ENCODE measurements at regions not wholly inside any gene's neighbourhood (a gene's known extent, or its start where the extent isn't known, plus 50 kb on each side); places are given as distances from the start of the nearest gene placed in this dataset.
"Not testable (repeated sequence)": the region's sequence is repeated elsewhere in the genome, so short reads cannot be mapped to it uniquely, and the experiment has no call there.

DNA sequence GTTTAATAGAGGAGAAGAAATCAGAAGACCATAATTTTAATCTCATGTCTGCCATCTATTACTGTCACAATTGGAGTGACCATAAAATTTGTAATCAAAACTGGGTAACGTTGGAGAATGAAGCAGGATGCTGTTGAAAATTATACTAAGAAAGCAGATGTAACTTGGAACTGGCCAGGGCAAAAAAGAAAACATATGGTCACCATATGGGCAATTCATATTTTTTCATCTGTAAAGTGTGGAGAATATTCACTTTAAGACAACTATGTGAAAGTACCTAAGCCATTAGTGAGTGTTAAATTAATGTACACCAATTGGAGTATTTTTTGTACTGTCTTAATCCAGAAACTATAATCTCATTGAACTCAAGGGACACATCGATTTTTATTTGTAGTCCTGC lies 1008.0 kb downstream of the GLUD2 start:
- no peak for DNase-seq (ENCODE audit: low spot score)

- DNase-seq (ENCODE audit: low spot score), result no peak
Observed at GRCh38 chrX:122055979-122056715, 1008.7 kb downstream of the GLUD2 start.

GRCh38 chrX:122076241-122076640 lies 1028.8 kb downstream of the GLUD2 start:
- no peak for DNase-seq (ENCODE audit: low spot score)

DNA sequence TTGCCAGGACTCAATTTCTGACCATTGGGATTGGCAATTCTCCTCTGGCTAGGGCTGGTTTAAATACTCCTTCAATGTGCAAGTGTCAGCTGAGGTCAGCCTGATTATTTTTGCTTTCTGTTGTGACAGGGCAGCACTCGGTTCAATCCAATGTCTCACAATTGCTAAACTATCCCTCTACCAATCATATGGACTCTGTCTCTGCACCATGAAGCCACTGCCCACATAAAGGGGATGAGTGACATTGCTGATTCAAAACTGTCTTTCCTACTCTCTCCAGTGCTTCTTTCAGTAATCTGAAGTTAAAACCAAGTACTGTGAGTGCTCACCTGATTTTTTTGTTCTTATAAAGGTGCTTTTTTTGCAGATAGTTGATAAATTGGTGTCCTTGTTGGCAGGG lies 1030.7 kb downstream of the GLUD2 start:
- DNase-seq (ENCODE audit: low spot score), result no peak

DNA sequence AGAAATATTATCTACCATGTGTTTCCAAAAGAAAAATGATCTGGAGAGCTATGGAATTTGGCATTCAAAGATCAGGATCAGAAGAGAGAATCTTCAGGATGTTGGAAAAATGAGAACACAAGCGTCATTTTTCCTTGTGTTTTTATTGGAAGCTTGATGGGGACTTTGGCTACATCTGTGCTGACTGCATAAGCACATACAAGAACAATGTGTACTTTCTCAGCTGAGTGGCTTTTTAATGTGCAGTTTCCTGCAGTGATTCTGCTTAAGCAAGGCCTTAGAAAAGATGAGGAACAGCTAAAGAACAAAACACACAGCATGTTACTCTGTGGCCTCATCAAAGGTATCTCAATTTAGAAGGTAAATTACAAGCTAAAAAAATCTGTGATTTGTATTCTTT lies 1039.9 kb downstream of the GLUD2 start:
- DNase-seq (ENCODE audit: low spot score), result no peak

DNA sequence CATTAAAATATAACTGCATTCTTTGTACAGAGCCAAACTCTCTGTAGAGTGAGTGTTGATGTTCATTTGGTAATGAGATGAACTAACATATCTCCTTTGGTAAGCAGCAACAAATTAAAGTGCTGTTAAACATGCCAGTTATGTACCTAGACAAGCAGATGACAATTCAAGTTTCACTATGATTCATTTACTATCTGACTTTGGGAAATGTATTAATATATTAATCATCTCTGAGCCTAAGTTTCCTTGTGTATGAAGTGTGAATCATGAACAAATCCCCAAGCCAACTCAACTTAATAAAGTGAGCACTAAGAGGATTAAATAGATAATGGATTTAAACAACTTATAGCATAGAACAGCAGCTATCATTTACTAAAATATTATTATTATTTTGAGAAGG lies 1044.2 kb downstream of the GLUD2 start:
- no peak for DNase-seq (ENCODE audit: low spot score)

DNA sequence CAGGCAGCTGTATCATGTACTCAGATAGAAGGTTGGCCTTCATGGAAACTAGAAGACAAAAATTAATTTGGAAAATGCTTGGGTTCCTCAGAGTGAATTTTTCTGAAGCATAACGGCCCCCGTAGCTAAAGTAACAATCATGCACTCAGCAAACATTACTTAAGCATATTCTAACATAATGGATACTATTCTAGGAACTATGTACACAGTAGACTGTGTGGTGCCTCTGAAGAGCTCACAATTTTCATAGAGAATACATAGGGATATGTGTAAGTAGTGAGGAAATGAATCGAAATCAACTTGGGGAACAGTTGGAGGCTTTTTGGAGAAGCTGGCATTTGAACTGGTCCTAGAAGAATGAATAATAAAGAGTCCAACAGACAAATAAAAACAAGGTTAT lies 1045.0 kb downstream of the GLUD2 start:
- DNase-seq (ENCODE audit: low spot score), result no peak

- no peak for DNase-seq (ENCODE audit: low spot score)
Observed at GRCh38 chrX:122092978-122093377, 1045.6 kb downstream of the GLUD2 start.

DNA sequence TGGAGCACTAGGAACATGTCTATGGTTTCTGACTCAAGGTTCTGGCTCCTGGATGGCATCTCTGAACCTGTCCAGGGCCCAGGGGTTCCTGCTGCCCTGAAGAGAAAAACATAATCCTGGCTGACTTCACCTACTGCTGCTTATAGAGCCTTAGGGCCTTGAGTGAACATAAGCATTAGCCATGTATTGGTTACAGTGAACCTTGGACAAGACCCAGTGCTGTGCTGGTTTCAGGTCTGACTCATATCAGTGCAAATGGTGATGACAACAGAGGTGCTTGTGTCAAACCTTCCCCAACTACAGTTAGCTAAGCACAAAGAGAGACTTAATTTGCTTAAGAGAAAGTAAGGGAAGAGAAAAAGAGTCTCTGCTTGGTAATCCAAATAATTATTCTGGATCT lies 1047.2 kb downstream of the GLUD2 start:
- no peak for DNase-seq (ENCODE audit: low spot score)

DNA sequence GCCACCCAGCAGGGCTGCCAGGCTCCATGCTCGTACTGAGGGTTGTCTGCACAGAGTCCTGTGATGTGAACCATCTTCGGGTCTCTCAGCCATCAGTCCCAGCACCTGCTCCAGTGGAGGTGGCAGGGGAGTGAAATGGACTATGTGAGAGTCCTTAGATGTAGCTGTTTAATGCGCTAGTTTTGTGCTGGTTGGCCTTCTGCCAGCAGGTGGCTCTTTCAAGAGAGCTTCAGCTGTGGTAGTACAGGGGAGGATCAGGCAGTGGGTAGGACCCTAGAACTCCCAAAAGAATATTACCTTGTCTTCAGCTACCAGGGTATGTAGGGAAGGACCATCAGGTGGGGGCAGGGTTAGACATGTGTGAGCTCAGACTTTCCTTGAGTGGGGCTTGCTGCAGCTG lies 1066.0 kb downstream of the GLUD2 start:
- no peak for DNase-seq (ENCODE audit: low spot score)

- no peak for DNase-seq (ENCODE audit: low spot score)
Observed at GRCh38 chrX:122113896-122114295, 1066.5 kb downstream of the GLUD2 start.

DNA sequence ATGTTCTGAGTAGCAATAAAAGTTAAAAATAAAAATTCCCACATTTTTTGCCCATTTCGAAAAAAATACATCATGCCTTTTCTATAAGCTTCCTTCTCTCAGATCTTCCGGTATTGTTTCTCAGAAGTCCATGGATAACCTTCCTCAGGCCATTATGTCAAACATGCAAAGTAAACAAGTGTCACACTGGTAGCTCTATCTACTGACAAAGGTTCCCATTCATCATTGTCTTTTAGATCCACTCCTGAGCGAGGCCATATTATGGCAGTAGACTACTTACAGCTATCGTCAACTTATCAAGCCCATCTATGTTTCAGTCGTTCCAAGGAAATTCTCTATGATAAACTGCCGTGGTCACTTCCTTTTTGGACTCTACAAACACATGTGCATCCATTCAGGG lies 1068.2 kb downstream of the GLUD2 start:
- DNase-seq (ENCODE audit: low spot score), result no peak

DNA sequence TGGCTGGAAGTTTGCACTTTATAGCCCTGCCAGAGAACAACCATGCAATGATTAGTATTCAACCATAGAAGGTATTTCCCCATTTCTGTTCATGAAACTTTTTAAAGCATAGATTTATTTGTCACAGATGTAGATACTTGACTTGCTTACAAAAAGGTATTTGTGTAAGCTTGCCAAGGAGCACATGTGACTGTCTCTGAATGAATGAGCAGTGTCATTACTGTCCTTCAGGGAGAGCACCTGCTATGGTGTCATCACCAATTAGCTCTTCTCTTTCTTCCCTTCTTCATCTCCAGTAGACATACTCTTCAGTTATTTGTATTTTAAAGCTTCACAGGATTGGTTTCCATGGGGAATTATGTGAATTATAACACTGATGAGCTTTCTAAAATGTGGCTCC lies 1064.7 kb upstream of the GRIA3 start:
- DNase-seq (ENCODE audit: low spot score), result no peak

DNA sequence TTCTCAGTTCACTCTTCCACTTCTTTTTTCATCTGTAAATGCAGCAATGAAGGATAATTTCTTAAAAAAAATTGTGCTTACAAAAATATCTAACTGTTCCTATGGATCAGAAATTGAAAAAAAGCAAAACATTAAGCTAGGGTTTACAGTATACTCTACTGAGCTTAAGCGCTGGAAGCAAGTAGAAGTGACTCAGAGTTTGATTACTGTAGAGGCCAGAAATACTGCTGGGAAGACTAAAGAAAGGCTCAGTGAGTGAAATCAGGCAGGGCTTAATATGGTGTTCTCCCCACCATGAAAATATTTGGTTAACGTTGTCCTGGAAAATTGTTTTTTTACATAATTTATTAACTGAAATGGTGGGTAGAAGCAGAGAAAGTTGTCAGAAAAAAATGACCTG lies 1061.8 kb upstream of the GRIA3 start:
- no peak for DNase-seq (ENCODE audit: low spot score)

DNA sequence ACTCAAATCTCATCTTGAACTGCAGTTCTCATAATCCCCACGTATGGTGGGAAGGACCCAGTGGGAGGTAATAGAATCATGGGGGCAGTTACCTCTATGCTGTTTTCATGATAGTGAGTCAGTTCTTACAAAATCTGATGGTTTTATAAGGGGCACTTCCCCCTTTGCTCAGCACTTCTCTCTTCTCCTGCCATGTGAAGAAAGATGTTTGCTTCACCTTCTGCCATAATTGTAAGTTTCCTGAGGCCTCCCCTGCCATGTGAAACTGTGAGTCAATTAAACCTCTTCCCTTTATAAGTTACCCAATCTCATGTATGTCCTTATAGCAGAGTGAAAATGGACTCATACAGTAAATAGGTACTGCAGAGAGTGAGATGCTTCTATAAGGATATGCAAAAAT lies 1050.6 kb upstream of the GRIA3 start:
- DNase-seq (ENCODE audit: low spot score), result no peak

DNA sequence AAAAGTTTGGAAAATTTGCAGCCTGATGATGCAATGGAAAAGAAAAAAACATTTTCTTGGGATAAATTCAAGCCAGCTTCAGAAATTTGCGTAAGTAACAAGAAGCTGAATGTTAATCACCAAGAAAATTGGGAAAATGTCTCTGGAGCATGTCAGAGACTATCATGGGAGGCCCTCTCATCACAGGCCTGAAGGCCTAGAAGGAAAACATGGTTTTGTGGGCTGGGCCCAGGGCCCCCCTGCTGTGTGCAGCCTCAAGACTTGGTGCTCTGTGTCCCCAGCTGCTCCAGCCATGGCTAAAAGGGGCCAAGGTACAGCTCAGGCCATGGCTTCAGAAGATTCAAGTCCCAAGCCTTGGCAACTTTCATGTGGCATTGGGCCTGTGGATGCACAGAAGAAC lies 1049.8 kb upstream of the GRIA3 start:
- no peak for DNase-seq (ENCODE audit: low spot score)

DNA sequence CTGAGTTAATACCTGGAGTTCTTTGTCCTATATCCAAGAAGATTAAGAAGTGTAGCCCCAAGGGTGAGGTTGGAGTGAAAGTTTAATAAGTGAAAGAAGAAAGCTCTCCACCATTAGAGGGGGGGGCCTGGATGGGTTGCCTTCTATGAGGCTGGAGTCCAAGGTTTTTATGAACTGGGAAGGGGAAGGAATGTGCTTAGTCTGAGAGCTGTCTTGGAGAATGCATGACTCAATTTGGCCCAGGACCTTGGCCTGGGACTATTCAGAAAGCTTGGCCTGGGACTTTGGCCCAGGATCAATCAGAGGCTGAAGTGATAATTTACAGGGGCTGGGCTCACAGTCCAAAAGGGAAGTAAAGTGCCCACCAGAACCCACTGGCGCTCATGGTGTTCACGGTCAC lies 1049.0 kb upstream of the GRIA3 start:
- DNase-seq (ENCODE audit: low spot score), result no peak

DNA sequence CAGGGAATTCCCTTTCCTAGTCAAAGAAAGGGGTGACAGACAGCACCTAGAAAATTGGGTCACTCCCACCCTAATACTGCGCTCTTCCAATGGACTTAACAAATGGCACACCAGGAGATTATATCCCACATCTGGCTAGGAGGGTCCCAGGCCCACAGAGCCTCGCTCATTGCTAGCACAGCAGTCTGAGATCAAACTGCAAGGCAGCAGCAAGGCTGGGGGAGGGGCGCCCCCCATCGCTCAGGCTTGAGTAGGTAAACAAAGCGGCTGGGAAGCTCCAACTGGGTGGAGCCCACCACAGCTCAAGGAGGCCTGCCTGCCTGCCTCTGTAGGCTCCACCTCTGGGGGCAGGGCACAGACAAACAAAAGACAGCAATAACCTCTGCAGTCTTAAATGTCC lies 1043.9 kb upstream of the GRIA3 start:
- not testable (repeated sequence) for DNase-seq (ENCODE audit: low spot score)

DNA sequence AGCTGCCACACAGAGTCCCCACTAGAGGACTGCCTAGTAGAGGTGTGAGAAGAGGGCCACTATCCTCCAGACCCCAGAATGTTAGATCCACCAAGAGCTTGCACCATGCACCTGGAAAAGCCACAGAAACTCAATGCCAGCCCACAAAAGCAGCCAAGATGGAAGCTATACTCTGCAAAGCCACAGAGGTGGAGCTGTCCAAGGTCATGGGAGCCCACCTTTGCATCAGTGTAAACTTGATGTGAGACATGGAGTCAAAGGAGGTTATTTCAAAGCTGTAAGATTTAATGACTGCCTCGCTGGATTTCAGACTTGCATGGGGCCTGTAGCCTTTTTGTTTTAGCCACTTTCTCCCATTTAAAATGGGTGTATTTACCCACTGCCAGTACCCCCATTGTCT lies 1030.1 kb upstream of the GRIA3 start:
- no peak for DNase-seq (ENCODE audit: low spot score)

GRCh38 chrX:122168241-122168640 lies 1015.8 kb upstream of the GRIA3 start:
- no peak for DNase-seq (ENCODE audit: low spot score)

GRCh38 chrX:122184791-122185190 lies 999.3 kb upstream of the GRIA3 start:
- DNase-seq (ENCODE audit: low spot score), result no peak

DNA sequence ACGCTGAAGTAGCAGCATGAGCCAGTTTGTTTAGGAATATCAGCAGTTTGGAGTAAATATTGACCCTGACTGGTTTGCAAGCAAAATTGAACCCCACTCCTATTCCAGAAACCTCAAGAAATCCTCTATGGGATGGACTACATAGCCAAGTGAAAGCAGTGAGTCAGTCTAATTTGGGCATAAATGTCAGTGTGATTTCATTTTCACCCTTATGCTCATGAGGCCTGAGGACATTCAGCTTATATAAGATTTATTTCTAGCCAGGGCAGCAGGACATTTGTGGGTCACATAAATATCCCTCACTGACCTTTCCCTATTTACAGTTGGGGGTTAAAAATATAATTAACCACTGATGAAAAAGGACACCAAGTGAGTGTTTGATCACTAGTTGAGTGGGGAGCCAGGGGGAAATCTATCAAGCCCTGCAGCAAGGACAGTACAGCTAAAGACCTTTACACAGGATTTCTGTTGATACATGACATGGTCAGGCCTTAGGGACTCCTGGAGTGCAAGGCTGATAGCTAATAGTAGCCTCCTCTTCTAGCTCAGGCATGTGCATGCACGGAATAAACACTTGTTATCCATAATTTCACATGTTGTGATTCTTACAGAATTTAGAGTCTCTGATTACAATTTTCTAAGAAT lies 996.9 kb upstream of the GRIA3 start:
- DNase-seq (ENCODE audit: low spot score), result no peak

DNA sequence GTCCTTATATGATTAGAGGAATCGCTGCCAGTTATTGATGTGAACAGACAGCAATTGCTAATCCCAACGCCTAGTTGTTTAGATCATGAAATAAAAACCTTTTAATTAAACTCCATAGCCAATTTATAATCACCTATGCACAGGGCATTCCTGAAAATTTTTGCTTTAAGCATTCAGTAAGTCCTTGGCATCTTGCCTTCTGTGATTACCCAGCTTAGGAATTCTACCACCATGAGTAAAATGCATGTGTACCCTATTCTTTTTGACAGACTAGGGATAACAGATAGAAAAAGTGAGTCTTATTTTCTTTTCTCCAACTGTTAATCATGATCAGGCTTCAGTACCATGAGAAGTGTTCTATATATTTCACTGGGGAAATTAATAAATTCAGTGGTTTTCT lies 995.3 kb upstream of the GRIA3 start:
- no peak for DNase-seq (ENCODE audit: low spot score)

GRCh38 chrX:122196343-122196742 lies 987.7 kb upstream of the GRIA3 start:
- DNase-seq (ENCODE audit: low spot score), result no peak
